ENCODE measurements at regions not wholly inside any gene's neighbourhood (a gene's known extent, or its start where the extent isn't known, plus 50 kb on each side); places are given as distances from the start of the nearest gene placed in this dataset.

GRCh38 chr5:24353611-24354010 is 291.2 kb downstream of the CDH10 start (continued):
- TF ChIP-seq ARID4B (CRISPR knock-in tag; IDR thresholded peaks at IDR 0.05) (no peak), ESRRB (CRISPR knock-in tag; IDR thresholded peaks at IDR 0.05; ENCODE audit: borderline replicate concordance) (no peak), SRSF7 (optimal IDR thresholded peaks at IDR 0.05; ENCODE audit: low read depth, low read length) (no peak), MEIS2 (IDR thresholded peaks at IDR 0.05; ENCODE audit: partially characterized antibody) (no peak), ZNF830 (CRISPR knock-in tag; IDR thresholded peaks at IDR 0.05) (no peak), ZFP36 (IDR thresholded peaks at IDR 0.05; ENCODE audit: low read depth, low read length, partially characterized antibody) (no peak), ZNF282 (CRISPR knock-in tag; IDR thresholded peaks at IDR 0.05) (no peak), ZNF134 (CRISPR knock-in tag; conservative IDR thresholded peaks at IDR 0.05) (no peak)
